SK-N-MC (cell line): ENCODE measurements at regions not wholly inside any gene's neighbourhood (a gene's known extent, or its start where the extent isn't known, plus 50 kb on each side); places are given as distances from the start of the nearest gene placed in this dataset.

ENCODE experiments used
- FOXP2 ChIP-seq: optimal IDR thresholded peaks from 2 replicates; pipeline ENCODE3; 2011; ENCODE audit warnings: mild to moderate bottlenecking, moderate library complexity; ENCODE audit not compliant: insufficient read depth; ENCODE audit errors: extremely low read length, control extremely low read depth
- POLR2AphosphoS5 ChIP-seq: IDR thresholded peaks from 2 replicates; pipeline ENCODE4 v1.6.1; 2012; ENCODE audit warnings: mild to moderate bottlenecking, low read depth, low read length, borderline replicate concordance

DNA sequence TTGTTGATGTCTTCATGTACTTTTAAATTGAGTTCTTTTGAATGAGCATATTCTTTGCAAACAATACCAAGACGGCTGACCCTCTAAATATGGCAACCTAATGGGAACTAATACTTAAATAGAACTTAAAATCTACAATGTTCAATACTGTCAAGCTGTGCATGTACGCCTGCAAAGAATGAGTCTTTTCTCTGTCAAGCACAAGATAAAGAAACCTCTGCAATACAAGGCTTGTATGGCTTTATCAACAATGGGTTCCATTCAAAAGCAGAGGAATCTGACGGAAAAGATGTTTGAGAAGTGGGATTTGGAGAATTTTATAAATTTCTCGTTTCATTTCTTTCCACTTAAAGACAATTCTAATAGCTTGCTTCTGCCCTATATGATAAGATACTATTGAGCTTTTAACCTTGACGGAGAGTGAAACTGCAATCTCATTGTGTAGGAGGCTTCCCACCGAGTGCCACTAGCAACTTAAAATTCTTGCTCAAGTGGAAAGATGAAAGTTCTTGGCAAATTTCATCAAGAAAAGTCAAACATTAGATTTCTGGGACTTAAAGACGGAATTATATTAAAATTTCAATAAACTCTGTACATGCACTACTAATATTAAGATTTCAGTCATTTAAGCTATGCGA, 119.8 kb downstream of the RGS21 start:
- TF ChIP-seq POLR2AphosphoS5 = no peak
- TF ChIP-seq FOXP2 = no peak
